ENCODE measurements at regions not wholly inside any gene's neighbourhood (a gene's known extent, or its start where the extent isn't known, plus 50 kb on each side); places are given as distances from the start of the nearest gene placed in this dataset.
"Not testable (repeated sequence)": the region's sequence is repeated elsewhere in the genome, so short reads cannot be mapped to it uniquely, and the experiment has no call there.

DNA sequence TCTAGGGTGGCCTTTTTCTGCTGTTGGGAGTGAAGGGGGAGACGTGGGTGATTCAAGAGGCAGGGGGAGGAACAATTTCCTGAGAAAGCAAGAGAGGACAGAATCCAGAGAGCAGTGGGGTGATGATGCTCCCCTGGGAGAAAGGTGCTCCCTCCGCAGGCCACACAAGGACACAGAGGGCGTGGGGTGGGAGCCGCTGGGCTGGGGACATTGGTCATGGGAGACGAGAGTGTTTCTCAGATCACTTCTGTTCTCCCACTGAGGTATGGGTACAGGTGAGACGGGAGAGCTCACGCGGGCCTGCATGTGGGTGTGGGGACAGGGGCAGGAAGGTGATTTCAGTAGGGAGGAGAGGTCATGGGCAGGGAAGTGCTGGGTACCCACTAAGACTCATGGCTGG lies 259.5 kb upstream of the CTBP2 start:
- 90% methylated on average over 8 of the region's 8 CpGs for WGBS
- no peaks in the 10 kb centered on the region for H3K9me3 ChIP-seq (ENCODE audit: control insufficient read depth, low read length)
- H3K4me3 ChIP-seq (ENCODE audit: low read length) = no peak overlapping the region
- no peak overlapping the region for H3K27ac ChIP-seq (ENCODE audit: low read length)
- ATAC-seq = no peak
- no peaks in the 10 kb centered on the region for H3K4me1 ChIP-seq (ENCODE audit: control insufficient read depth, insufficient read depth, low read length)
- intact Hi-C loops (cut with DNase I) = no loop called here
- DNase-seq = no peak
- H3K27me3 ChIP-seq (ENCODE audit: control insufficient read depth, insufficient read depth) = no peaks in the 10 kb centered on the region

DNA sequence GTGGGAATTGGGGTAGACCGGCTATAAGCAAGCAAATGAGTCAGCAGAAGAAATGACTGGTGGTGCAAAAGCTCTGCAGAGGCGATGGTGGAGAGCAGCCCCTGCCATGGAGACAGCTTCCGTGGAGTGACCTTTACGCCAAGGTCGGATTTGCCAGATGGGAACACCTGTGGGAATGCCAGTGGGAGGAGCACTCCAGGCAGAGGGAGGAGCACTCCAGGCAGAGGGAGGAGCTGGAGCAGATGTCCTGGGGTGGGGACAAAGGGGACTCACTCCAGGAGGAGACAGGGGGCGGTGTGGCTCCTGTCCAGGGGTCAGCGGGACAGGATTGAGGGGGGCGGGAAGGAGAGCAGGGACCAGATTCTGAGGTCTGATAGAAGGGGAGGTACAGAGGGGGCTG lies 258.8 kb upstream of the CTBP2 start:
- DNase-seq = no peak
- WGBS = 77% methylated on average over 8 of the region's 8 CpGs

DNA sequence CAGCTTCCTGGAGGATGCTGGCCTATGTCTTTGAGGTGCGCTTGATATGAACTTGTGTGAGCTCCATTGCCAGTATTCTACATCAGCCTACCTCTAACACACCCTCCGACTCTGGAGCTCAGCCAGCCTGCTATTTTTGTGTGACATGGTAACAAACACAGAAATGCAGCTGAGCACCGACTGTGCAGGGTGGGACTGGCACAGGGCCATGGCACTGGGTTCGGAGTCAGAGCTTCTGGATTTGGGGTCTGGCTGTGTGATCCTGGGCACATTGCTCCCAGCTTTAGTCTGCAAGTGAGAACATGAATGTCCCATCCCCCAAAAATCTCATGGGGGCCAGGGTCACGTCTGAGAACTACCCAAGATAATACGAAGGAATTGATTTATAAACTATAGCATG lies 257.2 kb upstream of the CTBP2 start:
- no peaks in the 10 kb centered on the region for H3K27me3 ChIP-seq (ENCODE audit: control insufficient read depth, insufficient read depth)
- no peak overlapping the region for H3K4me3 ChIP-seq (ENCODE audit: low read length)
- no peak overlapping the region for H3K27ac ChIP-seq (ENCODE audit: low read length)
- DNase-seq (no peak), ATAC-seq (no peak)
- no peaks in the 10 kb centered on the region for H3K9me3 ChIP-seq (ENCODE audit: control insufficient read depth, low read length)
- WGBS = 60% methylated on average over 6 of the region's 6 CpGs
- intact Hi-C loops (cut with DNase I) = no loop called here
- no peaks in the 10 kb centered on the region for H3K4me1 ChIP-seq (ENCODE audit: control insufficient read depth, insufficient read depth, low read length)

More for the DNA sequence above, 258.8 kb upstream of the CTBP2 start:
- ATAC-seq = no peak
- Histone ChIP-seq H3K4me1 (ENCODE audit: control insufficient read depth, insufficient read depth, low read length) (no peaks in the 10 kb centered on the region), H3K9me3 (ENCODE audit: control insufficient read depth, low read length) (no peaks in the 10 kb centered on the region), H3K4me3 (ENCODE audit: low read length) (no peak overlapping the region), H3K27me3 (ENCODE audit: control insufficient read depth, insufficient read depth) (no peaks in the 10 kb centered on the region), H3K27ac (ENCODE audit: low read length) (no peak overlapping the region)
- intact Hi-C loops (cut with DNase I) = no loop called here

DNA sequence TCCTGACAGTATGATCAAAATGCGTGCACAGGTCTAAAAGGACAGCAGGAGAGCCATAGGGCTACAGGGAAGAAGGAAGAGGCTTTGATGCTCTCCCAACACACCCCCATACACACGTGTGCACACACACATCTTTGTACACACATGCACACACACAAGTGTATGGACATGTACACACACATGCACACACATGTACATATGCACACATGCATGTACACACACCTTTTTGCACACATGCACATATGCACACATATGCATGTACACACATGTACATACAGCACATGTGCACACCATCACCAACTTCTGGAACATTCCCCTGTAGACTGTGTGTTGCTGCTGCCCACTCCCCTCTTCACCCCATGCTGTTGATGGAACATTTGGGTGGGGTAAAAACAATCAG lies 255.6 kb upstream of the CTBP2 start:
- no peaks in the 10 kb centered on the region for H3K9me3 ChIP-seq (ENCODE audit: control insufficient read depth, low read length)
- DNase-seq = no peak
- intact Hi-C loops (cut with DNase I) = no loop called here
- no peak overlapping the region for H3K27ac ChIP-seq (ENCODE audit: low read length)
- 64% methylated on average over 2 of the region's 2 CpGs for WGBS
- no peak for ATAC-seq
- H3K4me1 ChIP-seq (ENCODE audit: control insufficient read depth, insufficient read depth, low read length) = no peaks in the 10 kb centered on the region
- H3K27me3 ChIP-seq (ENCODE audit: control insufficient read depth, insufficient read depth) = no peaks in the 10 kb centered on the region
- H3K4me3 ChIP-seq (ENCODE audit: low read length) = no peak overlapping the region

DNA sequence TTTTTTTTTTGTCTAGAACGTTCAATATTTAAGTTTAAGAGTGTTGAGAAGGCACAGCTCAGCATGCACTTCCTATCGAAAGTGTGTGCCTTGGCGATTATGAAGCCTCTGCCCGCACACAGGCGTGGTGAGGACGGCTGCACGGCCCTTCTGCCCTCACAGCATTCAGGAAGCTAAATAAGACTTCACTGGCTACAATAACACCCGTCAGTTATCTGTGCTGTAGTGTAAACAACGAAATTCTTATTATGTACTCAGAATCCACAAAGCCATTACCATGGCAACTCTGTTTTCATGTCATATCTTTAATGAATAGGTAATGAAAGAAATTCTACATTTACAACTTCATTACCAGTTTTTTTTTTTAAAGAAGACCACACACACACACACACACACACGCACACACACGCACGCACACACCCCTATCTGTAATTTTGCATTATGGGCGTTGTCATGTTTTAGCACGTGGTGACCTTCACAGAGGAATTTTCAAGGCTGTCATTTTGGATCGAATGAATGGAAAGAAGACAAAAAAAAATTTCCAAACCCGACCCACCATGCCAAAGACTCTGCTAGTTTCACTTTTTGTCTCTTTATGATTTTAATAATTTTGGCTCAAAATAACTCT lies 254.8 kb upstream of the CTBP2 start:
- Histone ChIP-seq H3K4me1 (ENCODE audit: control insufficient read depth, insufficient read depth, low read length) (no peaks in the 10 kb centered on the region), H3K27me3 (ENCODE audit: control insufficient read depth, insufficient read depth) (no peaks in the 10 kb centered on the region), H3K9me3 (ENCODE audit: control insufficient read depth, low read length) (no peaks in the 10 kb centered on the region), H3K27ac (ENCODE audit: low read length) (no peak overlapping the region), H3K4me3 (ENCODE audit: low read length) (no peak overlapping the region)
- 44% methylated on average over 16 of the region's 16 CpGs for WGBS
- DNase-seq (no peak), ATAC-seq (peak in 1 of 2 donors; percentile 41)
- intact Hi-C loops (cut with DNase I) = no loop called here

DNA sequence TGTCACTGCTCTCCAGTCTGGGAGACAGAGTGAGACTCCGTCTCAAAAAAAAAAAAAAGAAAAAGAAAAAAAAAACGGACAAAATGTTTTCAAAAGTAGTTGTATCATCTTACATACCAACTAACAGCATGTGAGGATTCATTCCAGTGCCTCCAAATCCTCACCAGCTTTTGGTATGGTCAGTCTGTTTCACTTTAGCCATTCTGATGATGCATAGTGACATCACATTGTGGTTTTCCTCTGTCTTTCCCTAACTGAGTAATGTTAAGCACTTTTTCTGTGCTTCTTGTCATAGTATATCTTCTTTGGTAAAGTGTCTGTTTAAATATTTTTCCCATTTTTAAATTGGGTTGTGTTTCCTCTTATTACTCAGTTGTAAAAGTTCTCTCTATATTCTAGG lies 251.4 kb upstream of the CTBP2 start:
- WGBS = 70% methylated on average over 2 of the region's 2 CpGs
- Histone ChIP-seq H3K4me1 (ENCODE audit: control insufficient read depth, insufficient read depth, low read length) (no peaks in the 10 kb centered on the region), H3K27me3 (ENCODE audit: control insufficient read depth, insufficient read depth) (no peaks in the 10 kb centered on the region), H3K4me3 (ENCODE audit: low read length) (no peak overlapping the region), H3K9me3 (ENCODE audit: control insufficient read depth, low read length) (no peaks in the 10 kb centered on the region), H3K27ac (ENCODE audit: low read length) (no peak overlapping the region)
- ATAC-seq (no peak), DNase-seq (no peak)
- intact Hi-C loops (cut with DNase I) = no loop called here

DNA sequence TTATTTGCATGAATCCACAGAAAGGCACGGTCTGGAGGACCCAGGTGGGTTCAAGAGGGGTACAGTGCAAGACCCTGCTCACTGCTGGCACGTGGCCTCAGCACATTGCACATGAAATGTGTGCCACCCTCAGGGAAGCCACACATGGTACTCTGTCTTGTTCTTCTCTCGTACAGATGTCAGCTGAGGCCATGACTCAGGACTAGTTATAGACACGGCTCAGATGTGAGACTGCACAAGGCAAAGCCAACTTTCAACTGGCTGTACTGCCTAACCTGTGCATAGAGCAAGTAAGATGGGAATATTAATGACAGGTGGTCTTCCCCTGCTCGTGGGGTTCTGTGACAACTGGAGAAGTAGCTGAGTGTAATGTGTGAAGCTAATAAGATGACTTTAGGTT lies 249.4 kb upstream of the CTBP2 start:
- DNase-seq (no peak), ATAC-seq (no peak)
- 66% methylated on average over 5 of the region's 5 CpGs for WGBS
- Histone ChIP-seq H3K9me3 (ENCODE audit: control insufficient read depth, low read length) (no peaks in the 10 kb centered on the region), H3K27ac (ENCODE audit: low read length) (no peak overlapping the region), H3K4me1 (ENCODE audit: control insufficient read depth, insufficient read depth, low read length) (no peaks in the 10 kb centered on the region), H3K27me3 (ENCODE audit: control insufficient read depth, insufficient read depth) (no peaks in the 10 kb centered on the region), H3K4me3 (ENCODE audit: low read length) (no peak overlapping the region)
- intact Hi-C loops (cut with DNase I) = no loop called here

DNA sequence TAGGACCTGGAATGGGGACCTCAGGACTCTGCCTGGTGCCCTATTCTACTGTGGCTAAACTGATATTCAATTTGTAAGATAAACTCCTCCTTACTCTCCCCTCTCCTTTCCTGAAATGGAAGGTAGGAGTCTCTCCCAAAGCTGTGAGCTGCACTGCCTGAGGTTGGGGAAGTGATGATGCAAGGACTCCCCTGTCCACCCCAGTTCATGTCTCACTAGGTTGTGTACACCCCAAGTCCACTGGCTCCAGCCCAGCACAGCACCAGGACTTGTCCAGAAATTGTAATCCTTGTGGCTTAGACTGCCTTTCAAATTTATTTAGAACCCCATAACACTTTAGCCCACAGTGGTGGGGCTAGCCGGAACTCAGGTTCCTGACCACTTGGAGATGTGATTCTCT lies 247.2 kb upstream of the CTBP2 start:
- no peaks in the 10 kb centered on the region for H3K27me3 ChIP-seq (ENCODE audit: control insufficient read depth, insufficient read depth)
- H3K4me3 ChIP-seq (ENCODE audit: low read length) = no peak overlapping the region
- no peaks in the 10 kb centered on the region for H3K9me3 ChIP-seq (ENCODE audit: control insufficient read depth, low read length)
- H3K4me1 ChIP-seq (ENCODE audit: control insufficient read depth, insufficient read depth, low read length) = no peaks in the 10 kb centered on the region
- intact Hi-C loops (cut with DNase I) = no loop called here
- DNase-seq = no peak
- no peak for ATAC-seq
- WGBS = 95% methylated on average over 1 of the region's 1 CpG
- H3K27ac ChIP-seq (ENCODE audit: low read length) = no peak overlapping the region

DNA sequence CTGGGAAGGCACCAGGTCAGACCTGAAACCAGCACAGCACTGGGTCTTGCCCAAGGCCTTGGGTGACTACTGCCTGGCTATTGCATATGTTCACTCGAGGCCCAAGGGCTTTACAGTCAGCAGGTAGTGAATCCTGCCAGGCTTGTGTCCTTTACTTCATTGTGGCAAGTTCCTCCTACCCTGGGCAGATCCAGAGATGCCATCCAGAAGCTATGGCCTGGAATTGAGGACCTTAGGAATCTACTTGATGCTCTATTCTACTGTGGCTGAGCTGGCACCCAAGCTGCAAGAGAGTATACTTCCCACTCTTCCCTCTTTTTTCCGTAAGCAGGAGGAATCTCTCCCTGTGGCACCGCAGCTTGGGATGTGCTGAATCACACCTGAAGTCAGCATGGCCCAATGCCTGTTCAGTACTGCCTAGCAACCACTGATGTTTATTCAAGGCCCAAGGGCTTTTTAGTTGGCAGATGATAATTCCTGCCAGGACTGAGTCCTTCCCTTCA lies 246.7 kb upstream of the CTBP2 start:
- Histone ChIP-seq H3K27ac (ENCODE audit: low read length) (no peak overlapping the region), H3K4me1 (ENCODE audit: control insufficient read depth, insufficient read depth, low read length) (no peaks in the 10 kb centered on the region), H3K27me3 (ENCODE audit: control insufficient read depth, insufficient read depth) (no peaks in the 10 kb centered on the region), H3K4me3 (ENCODE audit: low read length) (no peak overlapping the region), H3K9me3 (ENCODE audit: control insufficient read depth, low read length) (no peaks in the 10 kb centered on the region)
- WGBS = 71% methylated on average over 3 of the region's 3 CpGs
- DNase-seq = no peak
- intact Hi-C loops (cut with DNase I) = no loop called here
- no peak for ATAC-seq

DNA sequence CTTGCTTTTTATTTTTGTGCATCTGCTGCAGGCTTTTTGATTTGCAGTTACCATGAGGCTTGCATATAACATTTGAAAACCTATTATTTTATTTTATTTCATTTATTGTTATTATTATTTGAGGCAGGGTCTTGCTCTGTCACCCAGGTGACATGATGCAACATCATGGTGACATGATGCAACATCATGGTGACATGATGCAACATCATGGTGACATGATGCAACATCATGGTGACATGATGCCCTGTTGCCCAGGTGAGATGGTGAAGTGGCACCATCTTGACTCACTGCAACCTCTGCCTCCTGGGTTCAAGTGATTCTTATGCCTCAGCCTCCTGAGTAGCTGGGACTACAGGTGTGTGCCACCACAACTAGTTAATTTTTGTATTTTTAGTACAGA lies 244.5 kb upstream of the CTBP2 start:
- H3K27me3 ChIP-seq (ENCODE audit: control insufficient read depth, insufficient read depth); intact Hi-C loops (cut with DNase I); DNase-seq; ATAC-seq; H3K4me3 ChIP-seq (ENCODE audit: low read length); H3K27ac ChIP-seq (ENCODE audit: low read length); H3K4me1 ChIP-seq (ENCODE audit: control insufficient read depth, insufficient read depth, low read length); H3K9me3 ChIP-seq (ENCODE audit: control insufficient read depth, low read length): not testable (repeated sequence)

DNA sequence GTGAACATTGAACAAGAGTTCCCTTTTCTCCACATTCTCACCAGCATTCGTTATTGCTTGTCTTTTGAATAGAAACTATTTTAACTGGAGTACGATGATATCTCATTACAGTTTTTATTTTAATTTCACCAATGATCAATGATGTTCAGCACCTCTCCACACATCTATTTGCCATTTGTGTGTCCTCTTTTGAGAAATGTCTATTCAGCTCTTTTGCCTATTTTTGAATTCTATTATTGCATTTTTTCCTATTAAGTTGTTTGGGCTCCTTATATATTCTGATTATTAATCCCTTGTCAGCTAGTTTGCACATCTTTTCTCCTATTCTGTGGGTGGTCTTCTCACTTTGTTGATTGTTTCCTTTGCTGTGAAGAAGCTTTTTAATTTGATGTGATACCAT lies 241.1 kb upstream of the CTBP2 start:
- DNase-seq = no peak
- no peak for ATAC-seq
- no peaks in the 10 kb centered on the region for H3K27me3 ChIP-seq (ENCODE audit: control insufficient read depth, insufficient read depth)
- no peak overlapping the region for H3K27ac ChIP-seq (ENCODE audit: low read length)
- no peaks in the 10 kb centered on the region for H3K4me1 ChIP-seq (ENCODE audit: control insufficient read depth, insufficient read depth, low read length)
- no peak overlapping the region for H3K4me3 ChIP-seq (ENCODE audit: low read length)
- no peaks in the 10 kb centered on the region for H3K9me3 ChIP-seq (ENCODE audit: control insufficient read depth, low read length)
- 91% methylated on average over 2 of the region's 2 CpGs for WGBS
- intact Hi-C loops (cut with DNase I) = no loop called here

DNA sequence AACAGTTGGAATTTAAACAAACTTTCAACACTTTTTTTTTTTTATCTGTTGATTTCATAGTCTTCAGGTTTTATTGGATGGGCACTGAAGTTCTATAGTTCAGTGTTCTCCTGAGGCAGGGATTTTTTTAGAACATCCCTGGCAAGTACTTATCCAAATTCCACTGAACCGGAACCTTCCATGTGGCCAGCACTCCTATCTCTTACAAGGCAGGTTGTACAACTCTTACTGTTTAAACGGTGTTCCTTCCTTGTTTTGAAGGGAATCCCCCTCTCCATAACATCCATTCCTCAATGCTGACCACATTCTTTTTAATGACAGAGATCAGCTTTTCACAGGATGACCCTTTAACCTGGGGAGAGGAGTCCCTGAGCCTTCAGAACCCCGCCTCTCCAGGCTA lies 238.9 kb upstream of the CTBP2 start:
- no peaks in the 10 kb centered on the region for H3K9me3 ChIP-seq (ENCODE audit: control insufficient read depth, low read length)
- intact Hi-C loops (cut with DNase I) = no loop called here
- H3K27me3 ChIP-seq (ENCODE audit: control insufficient read depth, insufficient read depth) = no peaks in the 10 kb centered on the region
- WGBS = 44% methylated on average over 3 of the region's 3 CpGs
- no peak overlapping the region for H3K4me3 ChIP-seq (ENCODE audit: low read length)
- H3K4me1 ChIP-seq (ENCODE audit: control insufficient read depth, insufficient read depth, low read length) = no peaks in the 10 kb centered on the region
- DNase-seq (no peak), ATAC-seq (no peak)
- no peak overlapping the region for H3K27ac ChIP-seq (ENCODE audit: low read length)

Data from right cardiac atrium (tissue), 5 donors.